ENCODE measurements at regions not wholly inside any gene's neighbourhood (a gene's known extent, or its start where the extent isn't known, plus 50 kb on each side); places are given as distances from the start of the nearest gene placed in this dataset.

DNA sequence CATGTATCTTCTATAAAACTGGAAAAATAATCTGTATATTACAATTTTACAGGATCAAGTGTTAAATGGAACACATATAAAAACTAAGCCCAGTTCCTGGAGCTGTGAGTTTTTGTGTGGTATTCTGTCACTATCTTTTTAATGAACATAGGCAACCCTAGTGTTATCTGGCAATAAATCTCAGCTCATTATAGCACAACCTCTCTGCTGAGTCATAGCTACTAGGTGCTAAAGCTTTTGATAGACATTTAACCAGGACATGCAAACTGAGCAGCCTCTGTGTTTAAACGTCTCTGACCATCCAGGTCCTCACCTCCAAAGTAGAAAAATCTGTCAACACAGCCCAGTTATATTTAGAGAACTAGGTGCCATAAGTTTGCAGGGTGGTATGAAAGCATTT is 91.0 kb upstream of the CARD18 start:
- POLR2A ChIA-PET, result no interaction called here
- H3K9me3 ChIP-seq (ENCODE audit: control insufficient read depth, insufficient read depth, low read depth, low read length), result no peaks in the 10 kb centered on the region

DNA sequence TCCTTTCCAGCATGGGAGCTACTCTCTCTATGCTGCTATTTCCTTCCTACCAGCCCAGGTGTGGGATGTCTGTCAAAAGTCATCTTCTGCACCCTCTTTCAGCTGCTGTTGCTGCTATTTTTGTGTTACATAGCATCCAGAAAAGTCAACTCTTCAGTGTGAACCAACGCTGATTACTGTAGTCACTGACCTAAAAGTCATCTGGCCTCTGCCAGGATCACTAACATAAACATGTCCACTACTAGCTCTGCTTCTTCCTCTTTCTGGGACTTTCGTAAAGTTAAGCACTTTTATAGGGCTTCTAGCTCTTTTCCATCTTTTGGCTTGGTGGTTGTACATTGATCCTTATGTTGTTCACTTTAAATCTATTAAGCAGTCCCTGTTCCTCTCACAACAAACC is 90.2 kb upstream of the CARD18 start:
- H3K27me3 ChIP-seq (ENCODE audit: control insufficient read depth, insufficient read depth, low read length), result no peaks in the 10 kb centered on the region
- no peaks in the 10 kb centered on the region for H3K36me3 ChIP-seq (ENCODE audit: control insufficient read depth, insufficient read depth, low read length)
- CTCF ChIA-PET, result no interaction called here
- DNase-seq (ENCODE audit: low read depth, low spot score) (no peak), ATAC-seq (no peak)
- no TSS peak for BruUV-seq (replicated peaks)
- intact Hi-C loops (cut with micrococcal nuclease; ENCODE audit: unreplicated experiment) (no loop called here), in situ Hi-C loops (cut with HindIII; ENCODE audit: low pct_unique_long_range_greater_than_20kb, low sequenced_read_pairs) (no loop called here)
- POLR2A ChIA-PET, result no interaction called here
- no peak overlapping the region for H3K27ac ChIP-seq (ENCODE audit: low read length)
- no peak overlapping the region for H3K4me3 ChIP-seq (ENCODE audit: low read depth in 2 of 2, low read length in 2 of 2)
- TF ChIP-seq, protein P1, sequence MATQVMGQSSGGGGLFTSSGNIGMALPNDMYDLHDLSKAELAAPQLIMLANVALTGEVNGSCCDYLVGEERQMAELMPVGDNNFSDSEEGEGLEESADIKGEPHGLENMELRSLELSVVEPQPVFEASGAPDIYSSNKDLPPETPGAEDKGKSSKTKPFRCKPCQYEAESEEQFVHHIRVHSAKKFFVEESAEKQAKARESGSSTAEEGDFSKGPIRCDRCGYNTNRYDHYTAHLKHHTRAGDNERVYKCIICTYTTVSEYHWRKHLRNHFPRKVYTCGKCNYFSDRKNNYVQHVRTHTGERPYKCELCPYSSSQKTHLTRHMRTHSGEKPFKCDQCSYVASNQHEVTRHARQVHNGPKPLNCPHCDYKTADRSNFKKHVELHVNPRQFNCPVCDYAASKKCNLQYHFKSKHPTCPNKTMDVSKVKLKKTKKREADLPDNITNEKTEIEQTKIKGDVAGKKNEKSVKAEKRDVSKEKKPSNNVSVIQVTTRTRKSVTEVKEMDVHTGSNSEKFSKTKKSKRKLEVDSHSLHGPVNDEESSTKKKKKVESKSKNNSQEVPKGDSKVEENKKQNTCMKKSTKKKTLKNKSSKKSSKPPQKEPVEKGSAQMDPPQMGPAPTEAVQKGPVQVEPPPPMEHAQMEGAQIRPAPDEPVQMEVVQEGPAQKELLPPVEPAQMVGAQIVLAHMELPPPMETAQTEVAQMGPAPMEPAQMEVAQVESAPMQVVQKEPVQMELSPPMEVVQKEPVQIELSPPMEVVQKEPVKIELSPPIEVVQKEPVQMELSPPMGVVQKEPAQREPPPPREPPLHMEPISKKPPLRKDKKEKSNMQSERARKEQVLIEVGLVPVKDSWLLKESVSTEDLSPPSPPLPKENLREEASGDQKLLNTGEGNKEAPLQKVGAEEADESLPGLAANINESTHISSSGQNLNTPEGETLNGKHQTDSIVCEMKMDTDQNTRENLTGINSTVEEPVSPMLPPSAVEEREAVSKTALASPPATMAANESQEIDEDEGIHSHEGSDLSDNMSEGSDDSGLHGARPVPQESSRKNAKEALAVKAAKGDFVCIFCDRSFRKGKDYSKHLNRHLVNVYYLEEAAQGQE (IDR thresholded peaks at IDR 0.05; ENCODE audit: insufficient read depth in 1 of 2, low read depth in 2 of 2, low read length in 1 of 2), result no peak
- no peak for TF ChIP-seq POLR2AphosphoS5 (IDR thresholded peaks at IDR 0.05; ENCODE audit: low read depth, low read length)
- no peak for TF ChIP-seq TCF7L2 (IDR thresholded peaks at IDR 0.05; ENCODE audit: low read depth, low read length)
- TF ChIP-seq, protein P2, sequence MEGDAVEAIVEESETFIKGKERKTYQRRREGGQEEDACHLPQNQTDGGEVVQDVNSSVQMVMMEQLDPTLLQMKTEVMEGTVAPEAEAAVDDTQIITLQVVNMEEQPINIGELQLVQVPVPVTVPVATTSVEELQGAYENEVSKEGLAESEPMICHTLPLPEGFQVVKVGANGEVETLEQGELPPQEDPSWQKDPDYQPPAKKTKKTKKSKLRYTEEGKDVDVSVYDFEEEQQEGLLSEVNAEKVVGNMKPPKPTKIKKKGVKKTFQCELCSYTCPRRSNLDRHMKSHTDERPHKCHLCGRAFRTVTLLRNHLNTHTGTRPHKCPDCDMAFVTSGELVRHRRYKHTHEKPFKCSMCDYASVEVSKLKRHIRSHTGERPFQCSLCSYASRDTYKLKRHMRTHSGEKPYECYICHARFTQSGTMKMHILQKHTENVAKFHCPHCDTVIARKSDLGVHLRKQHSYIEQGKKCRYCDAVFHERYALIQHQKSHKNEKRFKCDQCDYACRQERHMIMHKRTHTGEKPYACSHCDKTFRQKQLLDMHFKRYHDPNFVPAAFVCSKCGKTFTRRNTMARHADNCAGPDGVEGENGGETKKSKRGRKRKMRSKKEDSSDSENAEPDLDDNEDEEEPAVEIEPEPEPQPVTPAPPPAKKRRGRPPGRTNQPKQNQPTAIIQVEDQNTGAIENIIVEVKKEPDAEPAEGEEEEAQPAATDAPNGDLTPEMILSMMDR (IDR thresholded peaks at IDR 0.05), result no peak
- no peak for TF ChIP-seq SIN3A (IDR thresholded peaks at IDR 0.05; ENCODE audit: borderline replicate concordance, insufficient read depth, low read depth, low read length)
- no peaks in the 10 kb centered on the region for H3K9me3 ChIP-seq (ENCODE audit: control insufficient read depth, insufficient read depth, low read depth, low read length)
- peaks cover 4% of the 10 kb centered on the region for H3K4me1 ChIP-seq (ENCODE audit: control insufficient read depth, insufficient read depth, low read length)

More for the DNA sequence above, 91.0 kb upstream of the CARD18 start:
- intact Hi-C loops (cut with micrococcal nuclease; ENCODE audit: unreplicated experiment) (no loop called here), in situ Hi-C loops (cut with HindIII; ENCODE audit: low pct_unique_long_range_greater_than_20kb, low sequenced_read_pairs) (no loop called here)
- CTCF ChIA-PET, result no interaction called here
- no TSS peak for BruUV-seq (replicated peaks)
- ATAC-seq (peak; percentile 56; the same call in 1 of the 2 replicates), DNase-seq (ENCODE audit: low read depth, low spot score) (no peak)
- Histone ChIP-seq H3K27ac (ENCODE audit: low read length) (no peak overlapping the region), H3K36me3 (ENCODE audit: control insufficient read depth, insufficient read depth, low read length) (no peaks in the 10 kb centered on the region), H3K27me3 (ENCODE audit: control insufficient read depth, insufficient read depth, low read length) (no peaks in the 10 kb centered on the region), H3K4me3 (ENCODE audit: low read depth in 2 of 2, low read length in 2 of 2) (no peak overlapping the region), H3K4me1 (ENCODE audit: control insufficient read depth, insufficient read depth, low read length) (peaks cover 4% of the 10 kb centered on the region)
- TF ChIP-seq SIN3A (IDR thresholded peaks at IDR 0.05; ENCODE audit: borderline replicate concordance, insufficient read depth, low read depth, low read length) (no peak), POLR2AphosphoS5 (IDR thresholded peaks at IDR 0.05; ENCODE audit: low read depth, low read length) (no peak), TCF7L2 (IDR thresholded peaks at IDR 0.05; ENCODE audit: low read depth, low read length) (no peak)
- TF ChIP-seq, protein P2 (IDR thresholded peaks at IDR 0.05), result no peak
- TF ChIP-seq, protein P1 (IDR thresholded peaks at IDR 0.05; ENCODE audit: insufficient read depth in 1 of 2, low read depth in 2 of 2, low read length in 1 of 2), result no peak
